ENCODE measurements at regions not wholly inside any gene's neighbourhood (a gene's known extent, or its start where the extent isn't known, plus 50 kb on each side); places are given as distances from the start of the nearest gene placed in this dataset.

- no peak for DNase-seq (ENCODE audit: extremely low spot score, unreplicated experiment)
- Mint-ChIP-seq H3K27ac (no peak overlapping the region), H3K4me3 (no peak overlapping the region), H3K27me3 (peaks cover 4% of the 10 kb centered on the region), H3K36me3 (no peaks in the 10 kb centered on the region), H3K4me1 (ENCODE audit: unreplicated experiment) (peaks cover 12% of the 10 kb centered on the region), H3K9me3 (no peaks in the 10 kb centered on the region)
- TF ChIP-seq, protein P1, sequence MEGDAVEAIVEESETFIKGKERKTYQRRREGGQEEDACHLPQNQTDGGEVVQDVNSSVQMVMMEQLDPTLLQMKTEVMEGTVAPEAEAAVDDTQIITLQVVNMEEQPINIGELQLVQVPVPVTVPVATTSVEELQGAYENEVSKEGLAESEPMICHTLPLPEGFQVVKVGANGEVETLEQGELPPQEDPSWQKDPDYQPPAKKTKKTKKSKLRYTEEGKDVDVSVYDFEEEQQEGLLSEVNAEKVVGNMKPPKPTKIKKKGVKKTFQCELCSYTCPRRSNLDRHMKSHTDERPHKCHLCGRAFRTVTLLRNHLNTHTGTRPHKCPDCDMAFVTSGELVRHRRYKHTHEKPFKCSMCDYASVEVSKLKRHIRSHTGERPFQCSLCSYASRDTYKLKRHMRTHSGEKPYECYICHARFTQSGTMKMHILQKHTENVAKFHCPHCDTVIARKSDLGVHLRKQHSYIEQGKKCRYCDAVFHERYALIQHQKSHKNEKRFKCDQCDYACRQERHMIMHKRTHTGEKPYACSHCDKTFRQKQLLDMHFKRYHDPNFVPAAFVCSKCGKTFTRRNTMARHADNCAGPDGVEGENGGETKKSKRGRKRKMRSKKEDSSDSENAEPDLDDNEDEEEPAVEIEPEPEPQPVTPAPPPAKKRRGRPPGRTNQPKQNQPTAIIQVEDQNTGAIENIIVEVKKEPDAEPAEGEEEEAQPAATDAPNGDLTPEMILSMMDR (conservative IDR thresholded peaks at IDR 0.05): no peak
Observed at GRCh38 chr4:184899261-184900134, 73.7 kb upstream of the ACSL1 start.

DNA sequence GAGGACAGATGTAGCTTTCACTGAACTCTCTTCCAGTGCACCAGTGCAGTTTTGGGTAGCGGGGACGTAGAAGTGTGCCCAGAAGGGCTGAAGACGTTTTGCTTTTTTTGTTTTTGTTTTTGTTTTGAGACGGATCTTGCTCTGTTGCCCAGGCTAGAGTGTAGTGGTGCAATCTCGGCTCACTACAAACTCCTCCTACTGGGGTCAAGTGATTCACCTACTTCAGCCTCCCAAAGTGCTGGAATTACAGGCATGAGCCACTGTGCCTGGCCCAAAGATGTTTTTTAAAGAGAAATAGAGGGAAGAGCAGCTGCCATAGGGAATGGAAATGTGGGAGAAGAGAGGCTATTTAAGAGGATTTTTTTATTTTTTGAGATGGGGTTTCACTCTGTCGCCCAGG is 74.4 kb upstream of the ACSL1 start:
- DNase-seq (ENCODE audit: extremely low spot score, unreplicated experiment): no peak
- H3K4me1 Mint-ChIP-seq (ENCODE audit: unreplicated experiment): peaks cover 12% of the 10 kb centered on the region
- no peak overlapping the region for H3K4me3 Mint-ChIP-seq
- TF ChIP-seq, protein P1 (conservative IDR thresholded peaks at IDR 0.05): no peak
- H3K9me3 Mint-ChIP-seq: no peaks in the 10 kb centered on the region
- H3K27ac Mint-ChIP-seq: no peak overlapping the region
- H3K36me3 Mint-ChIP-seq: no peaks in the 10 kb centered on the region
- H3K27me3 Mint-ChIP-seq: peaks cover 4% of the 10 kb centered on the region

DNA sequence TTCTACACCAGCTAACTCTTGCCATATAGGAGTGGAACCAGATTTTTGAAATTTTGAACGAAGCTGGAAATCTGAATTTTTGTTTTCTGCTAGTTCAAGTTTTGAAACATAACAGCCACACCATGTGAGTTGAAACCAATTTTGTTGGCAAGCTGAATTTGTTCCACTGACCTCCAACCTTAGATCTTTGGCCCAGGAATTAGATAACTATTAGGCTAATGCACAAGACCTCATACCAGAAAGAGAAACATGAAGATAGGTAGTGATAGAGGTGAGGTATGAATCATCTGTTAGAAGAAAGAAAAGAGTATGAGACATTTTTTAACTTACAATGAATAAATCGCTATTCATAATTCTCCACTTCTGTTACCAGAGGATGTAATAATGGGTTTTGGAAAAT is 76.8 kb upstream of the ACSL1 start:
- TF ChIP-seq, protein P1 (conservative IDR thresholded peaks at IDR 0.05): no peak
- Mint-ChIP-seq H3K36me3 (no peaks in the 10 kb centered on the region), H3K4me3 (no peak overlapping the region), H3K9me3 (no peaks in the 10 kb centered on the region), H3K27ac (no peak overlapping the region), H3K4me1 (ENCODE audit: unreplicated experiment) (peaks cover 12% of the 10 kb centered on the region), H3K27me3 (peaks cover 4% of the 10 kb centered on the region)
- DNase-seq (ENCODE audit: extremely low spot score, unreplicated experiment): no peak

GRCh38 chr4:184906480-184907097 is 80.8 kb upstream of the ACSL1 start:
- no peak overlapping the region for H3K27ac Mint-ChIP-seq
- TF ChIP-seq, protein P1 (conservative IDR thresholded peaks at IDR 0.05): no peak
- no peaks in the 10 kb centered on the region for H3K36me3 Mint-ChIP-seq
- no peaks in the 10 kb centered on the region for H3K27me3 Mint-ChIP-seq
- no peak overlapping the region for H3K4me3 Mint-ChIP-seq
- no peaks in the 10 kb centered on the region for H3K4me1 Mint-ChIP-seq (ENCODE audit: unreplicated experiment)
- no peak for DNase-seq (ENCODE audit: extremely low spot score, unreplicated experiment)
- peaks cover 6% of the 10 kb centered on the region for H3K9me3 Mint-ChIP-seq

DNA sequence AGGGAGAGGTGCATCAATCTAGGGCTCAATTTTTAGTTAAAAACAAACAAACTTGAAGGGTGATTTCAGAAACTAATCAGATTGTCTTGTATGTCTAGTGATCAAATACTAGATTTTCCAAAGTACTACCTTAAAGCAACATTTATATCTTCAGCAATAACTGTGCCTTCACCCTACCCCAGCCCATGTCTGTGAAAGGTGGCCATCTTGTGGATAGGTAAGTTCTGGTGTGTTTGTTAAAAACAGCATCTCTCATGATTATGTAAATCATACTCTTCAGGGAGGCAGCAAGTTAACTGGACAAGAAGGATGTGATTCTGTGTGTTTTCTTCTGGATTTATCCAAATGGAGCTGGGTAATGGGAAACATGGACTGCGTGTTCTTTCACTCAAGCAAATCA is 81.4 kb upstream of the ACSL1 start:
- H3K4me3 Mint-ChIP-seq: no peak overlapping the region
- TF ChIP-seq, protein P1 (conservative IDR thresholded peaks at IDR 0.05): no peak
- H3K36me3 Mint-ChIP-seq: no peaks in the 10 kb centered on the region
- peaks cover 9% of the 10 kb centered on the region for H3K9me3 Mint-ChIP-seq
- H3K4me1 Mint-ChIP-seq (ENCODE audit: unreplicated experiment): no peaks in the 10 kb centered on the region
- no peak for DNase-seq (ENCODE audit: extremely low spot score, unreplicated experiment)
- no peak overlapping the region for H3K27ac Mint-ChIP-seq
- no peaks in the 10 kb centered on the region for H3K27me3 Mint-ChIP-seq

All from type B pancreatic cell (in vitro differentiated cells).